ENCODE measurements at regions not wholly inside any gene's neighbourhood (a gene's known extent, or its start where the extent isn't known, plus 50 kb on each side); places are given as distances from the start of the nearest gene placed in this dataset.

GRCh38 chr9:14421291-14421690, 107.3 kb upstream of the NFIB start:
- TF ChIP-seq, protein P1, sequence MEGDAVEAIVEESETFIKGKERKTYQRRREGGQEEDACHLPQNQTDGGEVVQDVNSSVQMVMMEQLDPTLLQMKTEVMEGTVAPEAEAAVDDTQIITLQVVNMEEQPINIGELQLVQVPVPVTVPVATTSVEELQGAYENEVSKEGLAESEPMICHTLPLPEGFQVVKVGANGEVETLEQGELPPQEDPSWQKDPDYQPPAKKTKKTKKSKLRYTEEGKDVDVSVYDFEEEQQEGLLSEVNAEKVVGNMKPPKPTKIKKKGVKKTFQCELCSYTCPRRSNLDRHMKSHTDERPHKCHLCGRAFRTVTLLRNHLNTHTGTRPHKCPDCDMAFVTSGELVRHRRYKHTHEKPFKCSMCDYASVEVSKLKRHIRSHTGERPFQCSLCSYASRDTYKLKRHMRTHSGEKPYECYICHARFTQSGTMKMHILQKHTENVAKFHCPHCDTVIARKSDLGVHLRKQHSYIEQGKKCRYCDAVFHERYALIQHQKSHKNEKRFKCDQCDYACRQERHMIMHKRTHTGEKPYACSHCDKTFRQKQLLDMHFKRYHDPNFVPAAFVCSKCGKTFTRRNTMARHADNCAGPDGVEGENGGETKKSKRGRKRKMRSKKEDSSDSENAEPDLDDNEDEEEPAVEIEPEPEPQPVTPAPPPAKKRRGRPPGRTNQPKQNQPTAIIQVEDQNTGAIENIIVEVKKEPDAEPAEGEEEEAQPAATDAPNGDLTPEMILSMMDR (IDR thresholded peaks at IDR 0.05) = no peak
- TF ChIP-seq POLR2A (IDR thresholded peaks at IDR 0.05) = no peak
